ENCODE measurements at regions not wholly inside any gene's neighbourhood (a gene's known extent, or its start where the extent isn't known, plus 50 kb on each side); places are given as distances from the start of the nearest gene placed in this dataset.

DNA sequence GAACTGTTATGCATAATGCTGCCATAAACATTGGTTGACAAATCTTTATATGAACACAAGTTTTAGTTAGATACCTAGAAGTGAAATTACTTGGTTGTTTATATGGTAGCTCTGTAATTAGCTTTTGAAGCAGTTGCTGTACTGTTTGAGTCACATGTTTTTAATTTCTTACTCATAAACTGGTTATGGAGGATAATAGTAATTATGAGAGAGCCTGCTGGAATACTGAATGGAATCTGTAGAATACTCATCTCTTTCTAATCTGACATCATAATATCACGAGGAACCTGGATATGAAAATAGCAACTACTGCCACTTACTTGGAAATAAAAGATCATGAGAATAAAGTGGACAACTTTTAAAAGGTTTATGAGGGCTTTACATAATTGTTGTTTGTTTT is 509.2 kb downstream of the CETN3 start:
- no peak for TF ChIP-seq TAF7 (optimal IDR thresholded peaks at IDR 0.05; ENCODE audit: borderline replicate concordance, low read depth, low read length)
- no peak for TF ChIP-seq SP2 (IDR thresholded peaks at IDR 0.05; ENCODE audit: low read length)
- no peak for TF ChIP-seq SP1 (IDR thresholded peaks at IDR 0.05; ENCODE audit: low read depth, low read length)
- no peak for TF ChIP-seq HDAC2 (IDR thresholded peaks at IDR 0.05; ENCODE audit: borderline replicate concordance in 1 of 2, low read depth in 2 of 2, low read length in 2 of 2)
- no peak for TF ChIP-seq GTF2F1 (IDR thresholded peaks at IDR 0.05; ENCODE audit: borderline replicate concordance, low read depth, low read length)
- TF ChIP-seq GABPA (IDR thresholded peaks at IDR 0.05; ENCODE audit: borderline replicate concordance, insufficient read depth, low read length), result no peak
- H3K27ac ChIP-seq (ENCODE audit: low read depth, low read length), result no peak overlapping the region
- H2AK5ac ChIP-seq (ENCODE audit: low read depth, low read length), result no peak overlapping the region
- H3K27me3 ChIP-seq (replicated peaks in 1 of 4; ENCODE audit: control insufficient read depth in 3 of 4, extremely low read depth in 1 of 4, insufficient read depth in 3 of 4, low read length in 3 of 4), result no peaks in the 10 kb centered on the region
- H3K4me3 ChIP-seq (ENCODE audit: extremely low read depth in 1 of 4, insufficient read depth in 2 of 4, low read depth in 3 of 4, low read length in 4 of 4), result no peak overlapping the region
- H3K14ac ChIP-seq (ENCODE audit: insufficient read length), result no peak overlapping the region
- H3K79me1 ChIP-seq (ENCODE audit: low read depth, low read length), result no peaks in the 10 kb centered on the region
- no peak overlapping the region for H3K9ac ChIP-seq (replicated peaks in 1 of 4; ENCODE audit: extremely low read depth in 1 of 4, low read depth in 3 of 4, low read length in 3 of 4)
- H3K56ac ChIP-seq (replicated peaks; ENCODE audit: insufficient read length, low read depth, low read length), result no peak overlapping the region
- H2BK120ac ChIP-seq (replicated peaks; ENCODE audit: low read depth, low read length), result no peak overlapping the region
- no peak overlapping the region for H2BK20ac ChIP-seq (ENCODE audit: low read length)
- no peaks in the 10 kb centered on the region for H4K20me1 ChIP-seq (replicated peaks in 1 of 2; ENCODE audit: control insufficient read depth in 1 of 2, insufficient read depth in 2 of 2, low read length in 2 of 2)
- H4K91ac ChIP-seq (replicated peaks; ENCODE audit: insufficient read length, low read length), result no peak overlapping the region
- H3K4me1 ChIP-seq (replicated peaks in 1 of 4; ENCODE audit: control insufficient read depth in 3 of 4, insufficient read depth in 4 of 4, low read length in 3 of 4), result no peaks in the 10 kb centered on the region
- peaks cover 0 to 7% of the 10 kb centered on the region in 2 experiments; a peak in 1 of 4 replicates for H3K9me3 ChIP-seq (ENCODE audit: insufficient read depth in 2 of 2, low read depth in 1 of 2, low read length in 1 of 2)
- no peaks in the 10 kb centered on the region for H3K36me3 ChIP-seq (ENCODE audit: control insufficient read depth in 2 of 4, insufficient read depth in 4 of 4, low read length in 3 of 4)
- CTCF ChIA-PET (ENCODE audit: partially characterized antibody), result no interaction called here
- FAIRE-seq (no peak), DNase-seq (ENCODE audit: low read depth in 1 of 2, low spot score in 2 of 2) (no peak)
- H4K8ac ChIP-seq (ENCODE audit: extremely low read depth, insufficient read depth, low read length), result no peak overlapping the region
- 94% methylated on average over 1 of the region's 1 CpG; no CpG with 5 or more reads in 1 of the 2 experiments for WGBS, 2 experiments (ENCODE audit: extremely low coverage in 1 of 2, insufficient coverage in 1 of 2, insufficient read length in 1 of 2, insufficient replicate concordance in 2 of 2, low coverage in 1 of 2, low lambda C conversion rate in 2 of 2, missing lambda C conversion rate in 1 of 2)
- H3K79me2 ChIP-seq (ENCODE audit: control insufficient read depth in 1 of 2, insufficient read depth in 2 of 2, low read length in 2 of 2), result no peaks in the 10 kb centered on the region
- H3K4ac ChIP-seq (replicated peaks; ENCODE audit: insufficient read length, low read depth, low read length), result no peak overlapping the region
- H2AFZ ChIP-seq (ENCODE audit: low read length), result no peak overlapping the region
- H2BK15ac ChIP-seq (ENCODE audit: low read length), result no peak overlapping the region
- POLR2A ChIA-PET (ENCODE audit: partially characterized antibody), result no interaction called here
- no peak overlapping the region for H3K4me2 ChIP-seq (ENCODE audit: insufficient read depth in 1 of 2, low read depth in 2 of 2, low read length in 2 of 2)
- H3K23me2 ChIP-seq (ENCODE audit: low read depth, low read length), result no peaks in the 10 kb centered on the region
- H4K5ac ChIP-seq (ENCODE audit: insufficient read length, low read depth, low read length), result no peak overlapping the region
- H2BK12ac ChIP-seq (ENCODE audit: low read depth, low read length), result no peak overlapping the region
- no peak overlapping the region for H3K23ac ChIP-seq (ENCODE audit: insufficient read length)
- H2BK5ac ChIP-seq (ENCODE audit: low read depth, low read length), result no peak overlapping the region
- no peak overlapping the region for H3K18ac ChIP-seq (ENCODE audit: extremely low read depth, low read length)
